H1 (cell line): ENCODE measurements at regions not wholly inside any gene's neighbourhood (a gene's known extent, or its start where the extent isn't known, plus 50 kb on each side); places are given as distances from the start of the nearest gene placed in this dataset.

Experiments
- ASH2L ChIP-seq: fragments of 200-600, 300-600 bp; sonication (generic); IDR thresholded peaks from one replicate; pipeline ENCODE4 v1.7.1; 2017; ENCODE audit warnings: low read length
- ATF3 ChIP-seq: IDR thresholded peaks from 2 replicates; pipeline ENCODE4 v1.6.1; 2011; ENCODE audit warnings: low read depth, mild to moderate bottlenecking, low read length; ENCODE audit not compliant: insufficient read depth
- BACH1 ChIP-seq: IDR thresholded peaks from 2 replicates; pipeline ENCODE4 v1.6.1; 2012; ENCODE audit warnings: low read length, improper control_type of control experiment
- CHD7 ChIP-seq: fragments of 300-600 bp; sonication (generic); IDR thresholded peaks from 2 replicates; pipeline ENCODE4 v1.7.1; 2012; ENCODE audit warnings: low read length, moderate library complexity, mild to moderate bottlenecking, inconsistent platforms; ENCODE audit not compliant: insufficient replicate concordance
- KDM5A ChIP-seq: fragments of 200-600 bp; IDR thresholded peaks from 2 replicates; pipeline ENCODE4 v1.7.1; 2012; ENCODE audit warnings: mild to moderate bottlenecking, low read length, inconsistent platforms, mixed read lengths
- NANOG ChIP-seq: IDR thresholded peaks from 2 replicates; pipeline ENCODE4 v1.6.1; 2011; ENCODE audit warnings: low read length, low read depth, mild to moderate bottlenecking, inconsistent platforms; ENCODE audit not compliant: insufficient read depth, poor library complexity, severe bottlenecking
- PHF8 ChIP-seq: fragments of 200-600 bp; sonication (generic); conservative IDR thresholded peaks from 2 replicates; pipeline ENCODE4 v1.7.1; 2012; ENCODE audit warnings: low read depth, mild to moderate bottlenecking, inconsistent platforms, low read length, moderate library complexity
- POLR2A ChIP-seq, 2 experiments: IDR thresholded peaks; 1 replicate in 1 of 2; 2 replicates in 1 of 2; pipeline ENCODE4 v1.6.1; 2011; ENCODE audit warnings: low read depth in 2 of 2, low read length in 2 of 2, mild to moderate bottlenecking in 2 of 2; ENCODE audit errors: control extremely low read depth in 1 of 2
- RNF2 ChIP-seq: fragments of 200-900, 300-1000 bp; sonication (generic); IDR thresholded peaks from 2 replicates; pipeline ENCODE4 v1.7.1; 2016; ENCODE audit warnings: borderline replicate concordance, low read depth, mild to moderate bottlenecking, antibody characterized with exemption, low read length; ENCODE audit not compliant: poor library complexity, severe bottlenecking; ENCODE audit errors: missing control alignments
- RXRA ChIP-seq: IDR thresholded peaks from 2 replicates; pipeline ENCODE4 v1.6.1; 2011; ENCODE audit warnings: low read depth, mild to moderate bottlenecking, low read length, moderate library complexity; ENCODE audit not compliant: insufficient read depth
- TAF7 ChIP-seq: optimal IDR thresholded peaks from 2 replicates; pipeline ENCODE3; 2011; ENCODE audit warnings: low read depth, mild to moderate bottlenecking, inconsistent platforms, low read length, moderate library complexity, borderline replicate concordance
- TBP ChIP-seq: IDR thresholded peaks from 2 replicates; pipeline ENCODE4 v1.6.1; 2011; ENCODE audit warnings: low read depth, low read length, improper control_type of control experiment

- TF ChIP-seq CHD7 (no peak), RXRA (no peak), TAF7 (no peak), KDM5A (no peak), ASH2L (no peak), POLR2A (IDR thresholded peaks at IDR 0.05; ENCODE audit: control extremely low read depth in 1 of 2, low read depth in 2 of 2, low read length in 2 of 2) (no peak), TBP (no peak), ATF3 (no peak), PHF8 (no peak), BACH1 (no peak), NANOG (no peak), RNF2 (no peak)
Observed at GRCh38 chr14:44154874-44155273, 352.2 kb downstream of the FSCB start (continued).
